SK-N-SH (cell line): ENCODE measurements at regions not wholly inside any gene's neighbourhood (a gene's known extent, or its start where the extent isn't known, plus 50 kb on each side); places are given as distances from the start of the nearest gene placed in this dataset.

Experiments
- CTCF ChIA-PET: fragments of 300-600, 350-600 bp; formaldehyde crosslinking; extraction: SDS; loops from one replicate; lab custom pipeline; 2021; lab: Yijun Ruan, JAX
- POLR2A ChIA-PET: fragments of 350-600 bp; sonication (Branson Sonifier 250); formaldehyde crosslinking; extraction: SDS; loops from one replicate; lab custom pipeline; 2020; ENCODE audit warnings: antibody characterized with exemption, inconsistent platforms; lab: Yijun Ruan, JAX
- DNase-seq: peaks from one replicate; pipeline ENCODE4 v3.0.0; 2012
- H2AFZ ChIP-seq: fragments of 200-600 bp; sonication (generic); 2 replicates; pipeline ENCODE4 v1.8.1; 2016; ENCODE audit warnings: antibody characterized with exemption, mild to moderate bottlenecking, low read depth
- H3F3A ChIP-seq: fragments of 200-600 bp; sonication (generic); replicated peaks from 2 replicates; pipeline ENCODE3; 2016; ENCODE audit warnings: antibody characterized with exemption, mild to moderate bottlenecking; ENCODE audit not compliant: insufficient read depth
- H3K27ac ChIP-seq, 2 experiments: fragments of 200-500 bp in 1 of 2; fragments of 200-600 bp in 1 of 2; sonication (Bioruptor generic) in 1 of 2; sonication (generic), shearing (Covaris generic) in 1 of 2; 2 replicates each; pipeline versions ENCODE4 v1.5.1 to v1.6.1; 2014 to 2016; ENCODE audit warnings: low read depth in 2 of 2, inconsistent platforms in 1 of 2, low read length in 1 of 2, mild to moderate bottlenecking in 1 of 2, mixed read lengths in 1 of 2
- H3K27me3 ChIP-seq: fragments of 200-600 bp; sonication (generic), shearing (Covaris generic); 2 replicates; pipeline ENCODE4 v1.6.1; 2016; ENCODE audit warnings: mixed run types; ENCODE audit not compliant: insufficient read depth
- H3K36me3 ChIP-seq, 2 experiments: fragments of 200-500 bp in 1 of 2; fragments of 200-600 bp in 1 of 2; sonication (Bioruptor generic) in 1 of 2; sonication (generic) in 1 of 2; replicated peaks in 1 of 2; 2 replicates each; pipeline versions ENCODE3 to v1.5.1; 2014 to 2016; ENCODE audit warnings: low read length in 1 of 2, mild to moderate bottlenecking in 1 of 2; ENCODE audit not compliant: insufficient read depth in 2 of 2, control insufficient read depth in 1 of 2
- H3K4me1 ChIP-seq, 2 experiments: fragments of 200-500 bp in 1 of 2; fragments of 200-600 bp in 1 of 2; sonication (Bioruptor generic) in 1 of 2; sonication (generic), shearing (Covaris generic) in 1 of 2; 2 replicates each; pipeline versions ENCODE4 v1.5.1 to v1.6.1; 2014 to 2016; ENCODE audit warnings: low read depth in 1 of 2, low read length in 1 of 2, mixed run types in 1 of 2; ENCODE audit not compliant: insufficient read depth in 2 of 2, control insufficient read depth in 1 of 2
- H3K4me2 ChIP-seq: fragments of 200-600 bp; sonication (generic), shearing (Covaris generic); 2 replicates; pipeline ENCODE4 v1.6.1; 2017; ENCODE audit warnings: mixed run types
- H3K4me3 ChIP-seq, 2 experiments: fragments of 200-500 bp in 1 of 2; fragments of 200-600 bp in 1 of 2; sonication (Bioruptor generic) in 1 of 2; sonication (generic), shearing (Covaris generic) in 1 of 2; 2 replicates each; pipeline versions ENCODE4 v1.5.1 to v1.8.1; 2014 to 2016; ENCODE audit warnings: low read depth in 2 of 2, inconsistent platforms in 1 of 2, low read length in 1 of 2, mild to moderate bottlenecking in 1 of 2, mixed read lengths in 1 of 2, moderate library complexity in 1 of 2
- H3K79me2 ChIP-seq: fragments of 200-600 bp; sonication (generic); 2 replicates; pipeline ENCODE4 v1.8.1; 2017; ENCODE audit warnings: mild to moderate bottlenecking; ENCODE audit not compliant: insufficient read depth
- H3K9ac ChIP-seq: fragments of 200-600 bp; sonication (generic); 2 replicates; pipeline ENCODE4 v1.6.1; 2017; ENCODE audit warnings: mixed run types
- H3K9me2 ChIP-seq: fragments of 200-600 bp; sonication (generic); 2 replicates; pipeline ENCODE4 v1.6.1; 2017; ENCODE audit warnings: mixed run types
- H3K9me3 ChIP-seq: fragments of 200-600 bp; sonication (generic); 2 replicates; pipeline ENCODE4 v1.6.1; 2017; ENCODE audit warnings: mixed run types, mild to moderate bottlenecking, moderate library complexity
- H4K20me1 ChIP-seq: fragments of 200-600 bp; sonication (generic); 2 replicates; pipeline ENCODE4 v1.6.1; 2017; ENCODE audit warnings: mild to moderate bottlenecking, mixed run types; ENCODE audit not compliant: insufficient read depth
- CHD2 ChIP-seq: fragments of 150-350 bp; IDR thresholded peaks from 2 replicates; pipeline ENCODE4 v1.6.1; 2018; ENCODE audit warnings: low read length; ENCODE audit not compliant: partially characterized antibody
- ELF1 ChIP-seq: IDR thresholded peaks from 2 replicates; pipeline ENCODE4 v1.4.0; 2012
- EZH2phosphoT487 ChIP-seq: fragments of 200-600 bp; sonication (generic); IDR thresholded peaks from 2 replicates; pipeline ENCODE4 v1.6.1; 2017; ENCODE audit warnings: low read depth, mixed run types, mild to moderate bottlenecking, antibody characterized with exemption, moderate library complexity, borderline replicate concordance
- FOSL2 ChIP-seq: IDR thresholded peaks from 2 replicates; pipeline ENCODE4 v1.4.0; 2012; ENCODE audit warnings: low read depth, mild to moderate bottlenecking, moderate library complexity, borderline replicate concordance
- NRF1 ChIP-seq: IDR thresholded peaks from 2 replicates; pipeline ENCODE4 v1.6.1; 2012; ENCODE audit warnings: low read depth, mild to moderate bottlenecking, low read length
- YY1 ChIP-seq: IDR thresholded peaks from 2 replicates; pipeline ENCODE4 v1.4.0; 2012; ENCODE audit warnings: low read depth, mild to moderate bottlenecking
- WGBS: methylation state at CpG from one replicate; pipeline ENCODE4 v1.1.6; 2017; ENCODE audit warnings: low lambda C conversion rate; 5-methylcytosine and 5-hydroxymethylcytosine counted together
- TF ChIP-seq, protein P1 (sequence below): IDR thresholded peaks from 2 replicates; pipeline ENCODE4 v1.4.0; 2012; ENCODE audit warnings: low read depth, borderline replicate concordance
- TF ChIP-seq, protein P2 (sequence below): fragments of 200-600 bp; sonication (generic); IDR thresholded peaks from 2 replicates; pipeline ENCODE4 v1.6.1; 2017; ENCODE audit warnings: antibody characterized with exemption, mild to moderate bottlenecking, moderate library complexity
- TF ChIP-seq, protein P3 (sequence below): fragments of 150-350 bp; IDR thresholded peaks from 2 replicates; pipeline ENCODE4 v1.6.1; 2017; ENCODE audit warnings: antibody characterized with exemption, low read length, low read depth, borderline replicate concordance
- TF ChIP-seq, protein P4 (sequence below): IDR thresholded peaks from 2 replicates; pipeline ENCODE4 v1.4.0; 2012; ENCODE audit warnings: low read depth, borderline replicate concordance
- TF ChIP-seq, protein P5 (sequence below): IDR thresholded peaks from 2 replicates; pipeline ENCODE4 v1.6.1; 2012; ENCODE audit warnings: mild to moderate bottlenecking, low read depth, low read length, moderate library complexity

DNA sequence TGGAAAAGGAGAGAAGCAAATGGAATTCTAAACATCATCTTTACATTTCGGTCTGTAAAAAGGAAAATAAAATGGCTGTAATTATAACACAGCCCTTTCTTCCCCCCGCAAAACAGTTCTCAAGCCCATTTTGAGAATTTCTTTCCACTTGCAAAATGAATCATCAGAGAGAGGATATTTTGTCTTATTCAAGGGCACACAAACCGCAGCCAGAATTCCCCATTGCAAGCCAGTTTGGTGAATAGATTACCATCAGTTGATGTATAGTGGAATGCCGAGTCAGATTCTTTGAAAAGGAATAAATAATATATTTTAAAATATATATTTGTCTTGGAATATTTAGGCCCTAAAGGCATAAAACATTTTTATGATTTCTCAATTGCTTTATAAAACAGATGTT lies 420.4 kb upstream of the SEMA6D start:
- WGBS, result 46% methylated on average over 4 of the region's 4 CpGs
- no peak overlapping the region for H3K4me2 ChIP-seq
- no peak for DNase-seq
- no peaks in the 10 kb centered on the region for H3K36me3 ChIP-seq
- peaks cover 0 to 5% of the 10 kb centered on the region in 2 experiments; a peak in 2 of 4 replicates for H3K4me1 ChIP-seq
- H3K79me2 ChIP-seq, result no peaks in the 10 kb centered on the region
- CTCF ChIA-PET, result interaction anchor here (1.3 kb wide), 1 partner anchor 25 kb away, joined by 3 read pairs; no protein-coding TSS in a partner anchor
- no peak overlapping the region for H3K4me3 ChIP-seq
- H3K9ac ChIP-seq, result no peak overlapping the region
- no peaks in the 10 kb centered on the region for H4K20me1 ChIP-seq
- no peaks in the 10 kb centered on the region for H3F3A ChIP-seq
- no peak overlapping the region for H2AFZ ChIP-seq
- H3K27me3 ChIP-seq, result no peaks in the 10 kb centered on the region
- H3K27ac ChIP-seq, result no peak overlapping the region
- TF ChIP-seq, protein P1, sequence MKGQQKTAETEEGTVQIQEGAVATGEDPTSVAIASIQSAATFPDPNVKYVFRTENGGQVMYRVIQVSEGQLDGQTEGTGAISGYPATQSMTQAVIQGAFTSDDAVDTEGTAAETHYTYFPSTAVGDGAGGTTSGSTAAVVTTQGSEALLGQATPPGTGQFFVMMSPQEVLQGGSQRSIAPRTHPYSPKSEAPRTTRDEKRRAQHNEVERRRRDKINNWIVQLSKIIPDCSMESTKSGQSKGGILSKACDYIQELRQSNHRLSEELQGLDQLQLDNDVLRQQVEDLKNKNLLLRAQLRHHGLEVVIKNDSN, result no peak
- TF ChIP-seq, protein P2, sequence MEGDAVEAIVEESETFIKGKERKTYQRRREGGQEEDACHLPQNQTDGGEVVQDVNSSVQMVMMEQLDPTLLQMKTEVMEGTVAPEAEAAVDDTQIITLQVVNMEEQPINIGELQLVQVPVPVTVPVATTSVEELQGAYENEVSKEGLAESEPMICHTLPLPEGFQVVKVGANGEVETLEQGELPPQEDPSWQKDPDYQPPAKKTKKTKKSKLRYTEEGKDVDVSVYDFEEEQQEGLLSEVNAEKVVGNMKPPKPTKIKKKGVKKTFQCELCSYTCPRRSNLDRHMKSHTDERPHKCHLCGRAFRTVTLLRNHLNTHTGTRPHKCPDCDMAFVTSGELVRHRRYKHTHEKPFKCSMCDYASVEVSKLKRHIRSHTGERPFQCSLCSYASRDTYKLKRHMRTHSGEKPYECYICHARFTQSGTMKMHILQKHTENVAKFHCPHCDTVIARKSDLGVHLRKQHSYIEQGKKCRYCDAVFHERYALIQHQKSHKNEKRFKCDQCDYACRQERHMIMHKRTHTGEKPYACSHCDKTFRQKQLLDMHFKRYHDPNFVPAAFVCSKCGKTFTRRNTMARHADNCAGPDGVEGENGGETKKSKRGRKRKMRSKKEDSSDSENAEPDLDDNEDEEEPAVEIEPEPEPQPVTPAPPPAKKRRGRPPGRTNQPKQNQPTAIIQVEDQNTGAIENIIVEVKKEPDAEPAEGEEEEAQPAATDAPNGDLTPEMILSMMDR, result no peak
- TF ChIP-seq, protein P3, sequence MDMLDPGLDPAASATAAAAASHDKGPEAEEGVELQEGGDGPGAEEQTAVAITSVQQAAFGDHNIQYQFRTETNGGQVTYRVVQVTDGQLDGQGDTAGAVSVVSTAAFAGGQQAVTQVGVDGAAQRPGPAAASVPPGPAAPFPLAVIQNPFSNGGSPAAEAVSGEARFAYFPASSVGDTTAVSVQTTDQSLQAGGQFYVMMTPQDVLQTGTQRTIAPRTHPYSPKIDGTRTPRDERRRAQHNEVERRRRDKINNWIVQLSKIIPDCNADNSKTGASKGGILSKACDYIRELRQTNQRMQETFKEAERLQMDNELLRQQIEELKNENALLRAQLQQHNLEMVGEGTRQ, result no peak
- TF ChIP-seq CHD2, result no peak
- TF ChIP-seq FOSL2, result no peak
- TF ChIP-seq EZH2phosphoT487, result no peak
- TF ChIP-seq NRF1, result no peak
- TF ChIP-seq, protein P4, sequence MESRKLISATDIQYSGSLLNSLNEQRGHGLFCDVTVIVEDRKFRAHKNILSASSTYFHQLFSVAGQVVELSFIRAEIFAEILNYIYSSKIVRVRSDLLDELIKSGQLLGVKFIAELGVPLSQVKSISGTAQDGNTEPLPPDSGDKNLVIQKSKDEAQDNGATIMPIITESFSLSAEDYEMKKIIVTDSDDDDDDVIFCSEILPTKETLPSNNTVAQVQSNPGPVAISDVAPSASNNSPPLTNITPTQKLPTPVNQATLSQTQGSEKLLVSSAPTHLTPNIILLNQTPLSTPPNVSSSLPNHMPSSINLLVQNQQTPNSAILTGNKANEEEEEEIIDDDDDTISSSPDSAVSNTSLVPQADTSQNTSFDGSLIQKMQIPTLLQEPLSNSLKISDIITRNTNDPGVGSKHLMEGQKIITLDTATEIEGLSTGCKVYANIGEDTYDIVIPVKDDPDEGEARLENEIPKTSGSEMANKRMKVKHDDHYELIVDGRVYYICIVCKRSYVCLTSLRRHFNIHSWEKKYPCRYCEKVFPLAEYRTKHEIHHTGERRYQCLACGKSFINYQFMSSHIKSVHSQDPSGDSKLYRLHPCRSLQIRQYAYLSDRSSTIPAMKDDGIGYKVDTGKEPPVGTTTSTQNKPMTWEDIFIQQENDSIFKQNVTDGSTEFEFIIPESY, result no peak
- TF ChIP-seq YY1, result no peak
- TF ChIP-seq ELF1, result no peak
- TF ChIP-seq, protein P5, sequence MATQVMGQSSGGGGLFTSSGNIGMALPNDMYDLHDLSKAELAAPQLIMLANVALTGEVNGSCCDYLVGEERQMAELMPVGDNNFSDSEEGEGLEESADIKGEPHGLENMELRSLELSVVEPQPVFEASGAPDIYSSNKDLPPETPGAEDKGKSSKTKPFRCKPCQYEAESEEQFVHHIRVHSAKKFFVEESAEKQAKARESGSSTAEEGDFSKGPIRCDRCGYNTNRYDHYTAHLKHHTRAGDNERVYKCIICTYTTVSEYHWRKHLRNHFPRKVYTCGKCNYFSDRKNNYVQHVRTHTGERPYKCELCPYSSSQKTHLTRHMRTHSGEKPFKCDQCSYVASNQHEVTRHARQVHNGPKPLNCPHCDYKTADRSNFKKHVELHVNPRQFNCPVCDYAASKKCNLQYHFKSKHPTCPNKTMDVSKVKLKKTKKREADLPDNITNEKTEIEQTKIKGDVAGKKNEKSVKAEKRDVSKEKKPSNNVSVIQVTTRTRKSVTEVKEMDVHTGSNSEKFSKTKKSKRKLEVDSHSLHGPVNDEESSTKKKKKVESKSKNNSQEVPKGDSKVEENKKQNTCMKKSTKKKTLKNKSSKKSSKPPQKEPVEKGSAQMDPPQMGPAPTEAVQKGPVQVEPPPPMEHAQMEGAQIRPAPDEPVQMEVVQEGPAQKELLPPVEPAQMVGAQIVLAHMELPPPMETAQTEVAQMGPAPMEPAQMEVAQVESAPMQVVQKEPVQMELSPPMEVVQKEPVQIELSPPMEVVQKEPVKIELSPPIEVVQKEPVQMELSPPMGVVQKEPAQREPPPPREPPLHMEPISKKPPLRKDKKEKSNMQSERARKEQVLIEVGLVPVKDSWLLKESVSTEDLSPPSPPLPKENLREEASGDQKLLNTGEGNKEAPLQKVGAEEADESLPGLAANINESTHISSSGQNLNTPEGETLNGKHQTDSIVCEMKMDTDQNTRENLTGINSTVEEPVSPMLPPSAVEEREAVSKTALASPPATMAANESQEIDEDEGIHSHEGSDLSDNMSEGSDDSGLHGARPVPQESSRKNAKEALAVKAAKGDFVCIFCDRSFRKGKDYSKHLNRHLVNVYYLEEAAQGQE, result no peak
- TF ChIP-seq, all 33 proteins: peak for 0
- POLR2A ChIA-PET, result no interaction called here
- no peaks in the 10 kb centered on the region for H3K9me2 ChIP-seq
- no peaks in the 10 kb centered on the region for H3K9me3 ChIP-seq
